H1 (cell line): ENCODE measurements at regions not wholly inside any gene's neighbourhood (a gene's known extent, or its start where the extent isn't known, plus 50 kb on each side); places are given as distances from the start of the nearest gene placed in this dataset.

ENCODE experiments used
- ATF2 ChIP-seq: IDR thresholded peaks from 2 replicates; pipeline ENCODE4 v1.6.1; 2012; ENCODE audit warnings: low read length, inconsistent platforms
- BACH1 ChIP-seq: IDR thresholded peaks from 2 replicates; pipeline ENCODE4 v1.6.1; 2012; ENCODE audit warnings: low read length, improper control_type of control experiment
- BRCA1 ChIP-seq: IDR thresholded peaks from 2 replicates; pipeline ENCODE4 v1.6.1; 2012; ENCODE audit warnings: low read depth, low read length, improper control_type of control experiment
- CHD2 ChIP-seq: IDR thresholded peaks from 2 replicates; pipeline ENCODE4 v1.6.1; 2012; ENCODE audit warnings: low read length, improper control_type of control experiment
- CHD7 ChIP-seq: fragments of 300-600 bp; sonication (generic); IDR thresholded peaks from 2 replicates; pipeline ENCODE4 v1.7.1; 2012; ENCODE audit warnings: low read length, moderate library complexity, mild to moderate bottlenecking, inconsistent platforms; ENCODE audit not compliant: insufficient replicate concordance
- SAP30 ChIP-seq: fragments of 300-600 bp; sonication (generic); IDR thresholded peaks from 2 replicates; pipeline ENCODE4 v1.7.1; 2012; ENCODE audit warnings: low read length, moderate library complexity, mild to moderate bottlenecking, inconsistent platforms; ENCODE audit not compliant: insufficient read depth, insufficient replicate concordance
- SP2 ChIP-seq: IDR thresholded peaks from 2 replicates; pipeline ENCODE4 v1.6.1; 2012; ENCODE audit warnings: mild to moderate bottlenecking, low read length, inconsistent platforms
- TAF7 ChIP-seq: optimal IDR thresholded peaks from 2 replicates; pipeline ENCODE3; 2011; ENCODE audit warnings: low read depth, mild to moderate bottlenecking, inconsistent platforms, low read length, moderate library complexity, borderline replicate concordance

- TF ChIP-seq CHD7 (no peak), CHD2 (no peak), BACH1 (no peak), ATF2 (no peak), TAF7 (no peak), SAP30 (no peak), BRCA1 (no peak), SP2 (no peak)
These were observed 755.8 kb upstream of the FBXO33 start (continued) for GRCh38 chr14:40188006-40188405.
